ENCODE measurements at regions not wholly inside any gene's neighbourhood (a gene's known extent, or its start where the extent isn't known, plus 50 kb on each side); places are given as distances from the start of the nearest gene placed in this dataset.
A peak's percentile ranks its signal among the peaks of the same experiment; 100 is the strongest.

DNA sequence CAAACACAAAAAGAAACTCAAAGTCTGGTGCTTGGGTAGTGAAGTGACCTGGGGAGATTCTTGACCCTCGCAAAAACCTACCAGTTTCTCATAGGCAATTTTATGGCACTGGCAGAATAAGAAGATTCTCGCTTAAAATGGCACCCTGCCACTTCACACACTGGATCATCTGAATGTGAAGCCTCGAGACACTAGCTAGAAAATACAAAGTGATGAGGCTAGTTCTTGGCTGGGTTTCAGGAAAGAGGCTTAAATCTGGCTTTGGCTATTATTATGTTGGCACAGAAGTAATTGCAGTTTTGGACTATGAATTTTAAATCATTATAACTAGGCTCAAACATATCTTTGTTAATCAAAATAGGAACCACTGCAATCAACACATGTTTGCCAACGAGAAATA lies 634.7 kb upstream of the BOD1L1 start:
- no peaks in the 10 kb centered on the region for H3K4me1 Mint-ChIP-seq (ENCODE audit: low read depth, unreplicated experiment)
- TF ChIP-seq, protein P1, sequence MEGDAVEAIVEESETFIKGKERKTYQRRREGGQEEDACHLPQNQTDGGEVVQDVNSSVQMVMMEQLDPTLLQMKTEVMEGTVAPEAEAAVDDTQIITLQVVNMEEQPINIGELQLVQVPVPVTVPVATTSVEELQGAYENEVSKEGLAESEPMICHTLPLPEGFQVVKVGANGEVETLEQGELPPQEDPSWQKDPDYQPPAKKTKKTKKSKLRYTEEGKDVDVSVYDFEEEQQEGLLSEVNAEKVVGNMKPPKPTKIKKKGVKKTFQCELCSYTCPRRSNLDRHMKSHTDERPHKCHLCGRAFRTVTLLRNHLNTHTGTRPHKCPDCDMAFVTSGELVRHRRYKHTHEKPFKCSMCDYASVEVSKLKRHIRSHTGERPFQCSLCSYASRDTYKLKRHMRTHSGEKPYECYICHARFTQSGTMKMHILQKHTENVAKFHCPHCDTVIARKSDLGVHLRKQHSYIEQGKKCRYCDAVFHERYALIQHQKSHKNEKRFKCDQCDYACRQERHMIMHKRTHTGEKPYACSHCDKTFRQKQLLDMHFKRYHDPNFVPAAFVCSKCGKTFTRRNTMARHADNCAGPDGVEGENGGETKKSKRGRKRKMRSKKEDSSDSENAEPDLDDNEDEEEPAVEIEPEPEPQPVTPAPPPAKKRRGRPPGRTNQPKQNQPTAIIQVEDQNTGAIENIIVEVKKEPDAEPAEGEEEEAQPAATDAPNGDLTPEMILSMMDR (IDR thresholded peaks at IDR 0.05; ENCODE audit: partially characterized antibody, unreplicated experiment): no peak
- no peaks in the 10 kb centered on the region for H3K27me3 Mint-ChIP-seq (ENCODE audit: unreplicated experiment)
- no peak overlapping the region for H3K4me3 Mint-ChIP-seq (ENCODE audit: unreplicated experiment)
- no peak overlapping the region for H3K27ac Mint-ChIP-seq (ENCODE audit: unreplicated experiment)
- no peaks in the 10 kb centered on the region for H3K9me3 Mint-ChIP-seq (ENCODE audit: unreplicated experiment)
- DNase-seq: no peak
- no peaks in the 10 kb centered on the region for H3K36me3 Mint-ChIP-seq (ENCODE audit: unreplicated experiment)

DNA sequence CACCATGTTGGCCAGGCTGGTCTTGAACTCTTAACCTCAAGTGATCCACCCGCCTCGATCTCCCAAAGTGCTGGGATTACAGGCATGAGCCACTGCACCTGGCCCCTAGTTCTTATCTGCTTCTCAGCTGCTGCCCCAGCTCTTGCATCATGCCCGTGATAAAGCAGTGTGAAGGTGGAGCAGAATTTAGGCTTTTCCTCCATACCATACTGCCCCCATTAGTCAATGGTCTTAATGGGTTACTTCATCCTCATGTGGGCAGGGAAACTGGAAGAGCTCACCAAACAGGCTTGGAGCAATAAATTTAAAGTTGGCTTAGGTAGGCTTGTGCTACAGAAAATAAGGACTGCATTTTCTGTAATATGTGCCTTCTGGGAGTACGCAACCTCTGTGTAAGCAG lies 636.9 kb upstream of the BOD1L1 start:
- no peak for DNase-seq
- Mint-ChIP-seq H3K9me3 (ENCODE audit: unreplicated experiment) (no peaks in the 10 kb centered on the region), H3K27ac (ENCODE audit: unreplicated experiment) (no peak overlapping the region), H3K4me3 (ENCODE audit: unreplicated experiment) (no peak overlapping the region), H3K36me3 (ENCODE audit: unreplicated experiment) (no peaks in the 10 kb centered on the region), H3K27me3 (ENCODE audit: unreplicated experiment) (no peaks in the 10 kb centered on the region), H3K4me1 (ENCODE audit: low read depth, unreplicated experiment) (peaks cover 8% of the 10 kb centered on the region)
- TF ChIP-seq, protein P1 (IDR thresholded peaks at IDR 0.05; ENCODE audit: partially characterized antibody, unreplicated experiment): no peak

DNA sequence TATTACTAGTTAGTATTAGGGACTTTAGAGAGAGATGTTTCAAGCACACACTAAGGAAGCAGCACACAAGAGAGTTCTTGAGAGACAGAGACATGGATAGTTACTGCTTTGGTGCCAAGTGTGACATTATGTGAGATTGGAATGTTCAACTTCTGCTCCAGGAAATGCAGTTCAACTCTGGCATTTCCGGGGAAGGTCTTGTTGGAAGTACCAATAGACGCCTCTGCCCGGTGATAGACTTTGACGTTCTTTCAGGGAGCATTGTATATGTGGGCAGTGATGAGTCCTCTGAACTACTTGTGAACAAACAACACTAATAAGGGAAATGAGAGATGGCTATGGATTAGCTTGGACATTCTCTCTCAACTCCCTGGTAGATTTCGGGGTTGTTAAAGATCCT lies 638.1 kb upstream of the BOD1L1 start:
- no peaks in the 10 kb centered on the region for H3K9me3 Mint-ChIP-seq (ENCODE audit: unreplicated experiment)
- H3K4me1 Mint-ChIP-seq (ENCODE audit: low read depth, unreplicated experiment): peaks cover 8% of the 10 kb centered on the region
- no peaks in the 10 kb centered on the region for H3K36me3 Mint-ChIP-seq (ENCODE audit: unreplicated experiment)
- no peak overlapping the region for H3K4me3 Mint-ChIP-seq (ENCODE audit: unreplicated experiment)
- TF ChIP-seq, protein P1 (IDR thresholded peaks at IDR 0.05; ENCODE audit: partially characterized antibody, unreplicated experiment): no peak
- no peaks in the 10 kb centered on the region for H3K27me3 Mint-ChIP-seq (ENCODE audit: unreplicated experiment)
- H3K27ac Mint-ChIP-seq (ENCODE audit: unreplicated experiment): no peak overlapping the region
- no peak for DNase-seq

DNA sequence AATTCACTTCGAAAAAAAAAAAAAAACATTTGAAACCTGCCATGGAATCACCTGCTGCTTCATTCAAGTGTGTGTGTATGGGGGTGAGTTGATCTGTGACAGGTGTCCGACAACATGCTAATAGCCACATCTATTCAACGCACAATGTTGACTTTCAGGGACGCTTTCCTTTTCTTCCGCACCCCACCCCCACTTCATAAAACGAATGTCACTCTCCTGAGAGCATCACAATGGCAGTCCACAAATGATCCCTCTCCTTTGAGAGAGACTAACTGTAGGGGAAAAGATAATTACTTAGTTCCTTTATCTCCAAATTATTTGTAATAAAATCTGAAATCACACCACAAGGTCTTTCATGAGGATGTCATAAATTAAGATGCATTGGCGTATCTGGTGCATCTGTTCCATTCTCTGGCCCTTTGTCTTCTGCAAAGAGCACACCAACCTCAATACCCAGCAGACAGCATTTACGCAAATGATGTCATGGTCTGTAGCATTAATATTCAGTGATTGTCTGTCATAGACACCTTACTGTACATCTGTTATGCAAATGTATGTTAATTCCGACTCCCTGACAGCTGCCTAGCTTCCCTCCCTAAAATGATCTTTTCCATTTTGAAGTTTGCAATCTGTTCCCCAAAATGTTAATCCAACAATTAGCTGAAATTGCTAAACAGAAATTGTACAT lies 640.0 kb upstream of the BOD1L1 start:
- Mint-ChIP-seq H3K4me3 (ENCODE audit: unreplicated experiment) (no peak overlapping the region), H3K4me1 (ENCODE audit: low read depth, unreplicated experiment) (peaks cover 8% of the 10 kb centered on the region), H3K9me3 (ENCODE audit: unreplicated experiment) (no peaks in the 10 kb centered on the region), H3K27ac (ENCODE audit: unreplicated experiment) (peak overlapping the region; percentile 75), H3K36me3 (ENCODE audit: unreplicated experiment) (no peaks in the 10 kb centered on the region), H3K27me3 (ENCODE audit: unreplicated experiment) (no peaks in the 10 kb centered on the region)
- TF ChIP-seq, protein P1 (IDR thresholded peaks at IDR 0.05; ENCODE audit: partially characterized antibody, unreplicated experiment): no peak
- DNase-seq: no peak

DNA sequence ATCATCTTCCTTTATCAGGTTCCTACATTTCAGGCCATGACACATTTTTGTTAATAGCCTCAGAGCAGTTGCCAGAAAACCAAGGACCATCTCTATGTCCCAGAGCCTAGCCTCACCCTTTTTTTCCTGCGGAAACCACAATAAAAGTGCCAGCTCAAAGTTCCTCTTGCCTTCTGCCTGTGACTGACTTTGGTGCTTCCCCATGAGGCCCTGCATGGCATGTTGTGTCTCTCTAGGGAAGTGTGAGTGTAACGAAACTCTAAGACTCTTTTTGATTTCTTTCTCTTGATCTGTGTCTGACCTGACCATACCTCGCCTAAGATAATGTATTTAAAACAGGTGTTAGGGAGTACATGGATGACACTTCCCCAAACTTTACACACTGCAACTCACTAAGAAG lies 642.3 kb upstream of the BOD1L1 start:
- Mint-ChIP-seq H3K9me3 (ENCODE audit: unreplicated experiment) (no peaks in the 10 kb centered on the region), H3K36me3 (ENCODE audit: unreplicated experiment) (no peaks in the 10 kb centered on the region), H3K4me3 (ENCODE audit: unreplicated experiment) (no peak overlapping the region), H3K27me3 (ENCODE audit: unreplicated experiment) (no peaks in the 10 kb centered on the region), H3K27ac (ENCODE audit: unreplicated experiment) (no peak overlapping the region), H3K4me1 (ENCODE audit: low read depth, unreplicated experiment) (peaks cover 8% of the 10 kb centered on the region)
- TF ChIP-seq, protein P1 (IDR thresholded peaks at IDR 0.05; ENCODE audit: partially characterized antibody, unreplicated experiment): no peak
- no peak for DNase-seq

Data from glutamatergic neuron (in vitro differentiated cells).